Suprapubic skin (tissue), 4 donors: ENCODE measurements at regions not wholly inside any gene's neighbourhood (a gene's known extent, or its start where the extent isn't known, plus 50 kb on each side); places are given as distances from the start of the nearest gene placed in this dataset.

Source experiments
- EP300 ChIP-seq: sonication (generic); formaldehyde crosslinking; IDR thresholded peaks from one replicate; pipeline ENCODE4 v1.6.1; 2017; ENCODE audit warnings: antibody characterized with exemption
- POLR2A ChIP-seq, 2 donors: fragments of 450-650 bp; IDR thresholded peaks; one replicate each; pipeline ENCODE4 v1.6.1; 2017; ENCODE audit warnings: antibody characterized with exemption in 2 of 2, mild to moderate bottlenecking in 2 of 2, moderate library complexity in 2 of 2
- POLR2AphosphoS5 ChIP-seq, 3 donors: sonication (generic); formaldehyde crosslinking; IDR thresholded peaks; one replicate each; pipeline ENCODE4 v1.6.1; 2017; ENCODE audit warnings: antibody characterized with exemption in 3 of 3
- TF ChIP-seq, protein P1 (sequence below), 2 donors: fragments of 200-600 bp in 1 of 2; fragments of 450-650 bp in 1 of 2; sonication (generic) in 1 of 2; IDR thresholded peaks; one replicate each; pipeline ENCODE4 v1.5.1; 2016 to 2019; ENCODE audit warnings: antibody characterized with exemption in 2 of 2, mild to moderate bottlenecking in 1 of 2, moderate library complexity in 1 of 2

DNA sequence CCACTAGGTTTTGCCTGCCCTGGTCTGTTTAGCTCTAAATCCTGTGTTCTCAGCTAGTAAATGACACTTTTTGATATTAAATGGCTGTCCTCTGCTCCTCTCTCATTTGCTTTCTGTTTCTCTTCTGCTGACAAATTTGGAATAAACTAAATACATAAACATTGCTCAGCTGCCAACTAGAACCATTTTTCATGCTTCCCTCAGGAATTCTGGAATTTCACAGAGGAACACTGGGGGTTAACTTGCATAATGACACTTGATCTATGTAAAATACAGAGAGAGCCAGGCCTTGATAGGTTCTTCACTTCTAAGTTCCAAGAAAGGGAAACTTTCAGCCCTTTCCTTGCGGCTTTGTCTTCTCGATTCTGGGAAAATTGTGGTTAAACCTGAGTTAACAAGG lies 450.6 kb upstream of the ST6GAL2 start:
- TF ChIP-seq, protein P1, sequence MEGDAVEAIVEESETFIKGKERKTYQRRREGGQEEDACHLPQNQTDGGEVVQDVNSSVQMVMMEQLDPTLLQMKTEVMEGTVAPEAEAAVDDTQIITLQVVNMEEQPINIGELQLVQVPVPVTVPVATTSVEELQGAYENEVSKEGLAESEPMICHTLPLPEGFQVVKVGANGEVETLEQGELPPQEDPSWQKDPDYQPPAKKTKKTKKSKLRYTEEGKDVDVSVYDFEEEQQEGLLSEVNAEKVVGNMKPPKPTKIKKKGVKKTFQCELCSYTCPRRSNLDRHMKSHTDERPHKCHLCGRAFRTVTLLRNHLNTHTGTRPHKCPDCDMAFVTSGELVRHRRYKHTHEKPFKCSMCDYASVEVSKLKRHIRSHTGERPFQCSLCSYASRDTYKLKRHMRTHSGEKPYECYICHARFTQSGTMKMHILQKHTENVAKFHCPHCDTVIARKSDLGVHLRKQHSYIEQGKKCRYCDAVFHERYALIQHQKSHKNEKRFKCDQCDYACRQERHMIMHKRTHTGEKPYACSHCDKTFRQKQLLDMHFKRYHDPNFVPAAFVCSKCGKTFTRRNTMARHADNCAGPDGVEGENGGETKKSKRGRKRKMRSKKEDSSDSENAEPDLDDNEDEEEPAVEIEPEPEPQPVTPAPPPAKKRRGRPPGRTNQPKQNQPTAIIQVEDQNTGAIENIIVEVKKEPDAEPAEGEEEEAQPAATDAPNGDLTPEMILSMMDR (IDR thresholded peaks at IDR 0.05) = no peak
- TF ChIP-seq POLR2AphosphoS5 (IDR thresholded peaks at IDR 0.05) (no peak), POLR2A (IDR thresholded peaks at IDR 0.05) (no peak), EP300 (no peak)
